Uterus (tissue), 3 donors: ENCODE measurements at regions not wholly inside any gene's neighbourhood (a gene's known extent, or its start where the extent isn't known, plus 50 kb on each side); places are given as distances from the start of the nearest gene placed in this dataset.

ENCODE experiments used
- DNase-seq, 2 donors: peaks; one replicate each; pipeline ENCODE4 v3.0.0-alpha.2; 2019 to 2020
- H3K27ac ChIP-seq, 2 donors: fragments of 200-600 bp; sonication (generic); 1 replicate in 1 of 2; 2 replicates in 1 of 2; pipeline ENCODE4 v1.5.1; 2016 to 2018
- H3K27me3 ChIP-seq, 2 donors: fragments of 200-600 bp; sonication (generic); one replicate each; pipeline ENCODE4 v1.5.1; 2018 to 2019; ENCODE audit warnings: control low read depth in 1 of 2
- H3K36me3 ChIP-seq, 2 donors: fragments of 200-600 bp; sonication (generic); one replicate each; pipeline ENCODE4 v1.5.1; 2019; ENCODE audit warnings: control low read depth in 1 of 2
- H3K4me1 ChIP-seq, 2 donors: fragments of 200-600 bp; sonication (generic); one replicate each; pipeline ENCODE4 v1.5.1; 2018 to 2019; ENCODE audit warnings: control low read depth in 1 of 2
- H3K4me3 ChIP-seq, 2 donors: fragments of 200-600 bp; sonication (generic); 1 replicate in 1 of 2; 2 replicates in 1 of 2; pipeline ENCODE4 v1.5.1; 2018 to 2019; ENCODE audit warnings: mild to moderate bottlenecking in 1 of 2
- H3K9me3 ChIP-seq, 2 donors: fragments of 200-600 bp; sonication (generic); one replicate each; pipeline ENCODE4 v1.5.1; 2019; ENCODE audit warnings: control low read depth in 1 of 2
- CTCF ChIP-seq, 4 experiments: fragments of 200-600 bp in 2 of 4; fragments of 450-650 bp in 2 of 4; sonication (generic) in 2 of 4; IDR thresholded peaks; one replicate each; pipeline ENCODE4 v1.5.1; 2016 to 2019; ENCODE audit warnings: antibody characterized with exemption in 4 of 4, mild to moderate bottlenecking in 2 of 4, moderate library complexity in 1 of 4
- POLR2A ChIP-seq, 2 donors: fragments of 450-650 bp; IDR thresholded peaks; one replicate each; pipeline ENCODE4 v1.6.1; 2016; ENCODE audit warnings: antibody characterized with exemption in 2 of 2, mild to moderate bottlenecking in 1 of 2, moderate library complexity in 1 of 2
- intact Hi-C: fragments of 100-400 bp; cut with DNase I; formaldehyde crosslinking; loops from one replicate; pipeline ENCODE4 v1.15.1; 2023; ENCODE audit warnings: low total_unique reads
- donor health status: DM: yes; HTN: yes; CAD: no.

GRCh38 chr5:143918961-143919360 lies 107.0 kb downstream of the HMHB1 start:
- intact Hi-C loops: no loop called here
- no peak overlapping the region for H3K4me3 ChIP-seq

GRCh38 chr5:143920772-143921171 lies 108.8 kb downstream of the HMHB1 start:
- no peak for DNase-seq
- H3K4me1 ChIP-seq: no peaks in the 10 kb centered on the region
- TF ChIP-seq CTCF (IDR thresholded peaks at IDR 0.05) (no peak), POLR2A (IDR thresholded peaks at IDR 0.05) (no peak)
- no peaks in the 10 kb centered on the region for H3K9me3 ChIP-seq
- no peaks in the 10 kb centered on the region for H3K27me3 ChIP-seq
- no peak overlapping the region for H3K4me3 ChIP-seq
- intact Hi-C loops: no loop called here
- H3K36me3 ChIP-seq: no peaks in the 10 kb centered on the region
- no peak overlapping the region for H3K27ac ChIP-seq

More at GRCh38 chr5:143918961-143919360, 107.0 kb downstream of the HMHB1 start:
- TF ChIP-seq POLR2A (IDR thresholded peaks at IDR 0.05) (no peak), CTCF (IDR thresholded peaks at IDR 0.05) (no peak)
- Histone ChIP-seq H3K27me3 (no peaks in the 10 kb centered on the region), H3K27ac (no peak overlapping the region), H3K4me1 (no peaks in the 10 kb centered on the region), H3K9me3 (no peaks in the 10 kb centered on the region), H3K36me3 (no peaks in the 10 kb centered on the region)
- DNase-seq: no peak

GRCh38 chr5:143921525-143922311 lies 109.8 kb downstream of the HMHB1 start:
- Histone ChIP-seq H3K27ac (no peak overlapping the region), H3K4me1 (no peaks in the 10 kb centered on the region), H3K4me3 (no peak overlapping the region), H3K9me3 (no peaks in the 10 kb centered on the region), H3K36me3 (no peaks in the 10 kb centered on the region), H3K27me3 (no peaks in the 10 kb centered on the region)
- no peak for DNase-seq
- intact Hi-C loops: no loop called here
- TF ChIP-seq CTCF (IDR thresholded peaks at IDR 0.05) (no peak), POLR2A (IDR thresholded peaks at IDR 0.05) (no peak)

- Histone ChIP-seq H3K27ac (no peak overlapping the region), H3K9me3 (no peaks in the 10 kb centered on the region), H3K27me3 (no peaks in the 10 kb centered on the region), H3K36me3 (no peaks in the 10 kb centered on the region), H3K4me1 (no peaks in the 10 kb centered on the region), H3K4me3 (no peak overlapping the region)
- intact Hi-C loops: no loop called here
- TF ChIP-seq CTCF (IDR thresholded peaks at IDR 0.05) (no peak), POLR2A (IDR thresholded peaks at IDR 0.05) (no peak)
- DNase-seq: no peak
These were observed 110.8 kb downstream of the HMHB1 start for GRCh38 chr5:143922718-143923117.

GRCh38 chr5:143923634-143924266 lies 111.8 kb downstream of the HMHB1 start:
- no peak for DNase-seq
- intact Hi-C loops: no loop called here
- Histone ChIP-seq H3K4me1 (no peaks in the 10 kb centered on the region), H3K4me3 (no peak overlapping the region), H3K9me3 (no peaks in the 10 kb centered on the region), H3K27ac (no peak overlapping the region), H3K36me3 (no peaks in the 10 kb centered on the region), H3K27me3 (no peaks in the 10 kb centered on the region)
- TF ChIP-seq CTCF (IDR thresholded peaks at IDR 0.05) (no peak), POLR2A (IDR thresholded peaks at IDR 0.05) (no peak)
